GM12892 (cell line): ENCODE measurements at regions not wholly inside any gene's neighbourhood (a gene's known extent, or its start where the extent isn't known, plus 50 kb on each side); places are given as distances from the start of the nearest gene placed in this dataset.

Source experiments
- POLR2A ChIP-seq: IDR thresholded peaks from 2 replicates; pipeline ENCODE4 v1.6.1; 2011; ENCODE audit warnings: low read depth, low read length, control low read depth
- POLR2AphosphoS5 ChIP-seq: IDR thresholded peaks from 2 replicates; pipeline ENCODE4 v1.6.1; 2011; ENCODE audit warnings: low read depth, low read length, control low read depth
- TAF1 ChIP-seq: IDR thresholded peaks from 2 replicates; pipeline ENCODE4 v1.6.1; 2011; ENCODE audit warnings: low read depth, mild to moderate bottlenecking, control low read depth, low read length, borderline replicate concordance

DNA sequence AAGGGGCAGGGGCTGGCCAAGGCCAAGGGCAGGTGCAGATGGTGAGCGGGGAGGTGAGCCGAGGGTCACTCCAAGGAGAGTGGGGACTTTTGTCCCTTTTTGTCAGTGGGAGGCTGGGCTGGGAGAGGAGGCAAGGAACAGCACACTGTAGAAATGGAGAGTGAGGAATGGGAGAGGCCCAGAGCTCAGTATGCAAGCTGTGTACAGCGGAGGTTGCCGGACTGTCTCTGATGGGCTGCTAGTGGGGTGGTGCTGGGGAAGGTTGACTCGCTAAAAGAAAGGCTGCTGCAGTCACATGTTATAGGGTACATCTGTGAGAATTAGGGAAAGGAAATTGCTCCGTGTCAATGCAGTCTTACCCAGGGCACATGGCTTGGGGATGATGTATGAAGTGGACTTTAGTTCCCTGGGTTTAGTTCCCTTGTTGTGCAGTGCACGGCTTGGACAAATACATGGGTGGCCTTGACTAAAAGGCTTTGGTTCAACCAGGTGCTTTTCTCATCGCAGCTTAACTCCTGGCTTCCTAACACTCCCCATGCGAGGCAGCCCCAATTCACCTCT lies 57.1 kb upstream of the STX18 start:
- TF ChIP-seq TAF1 (no peak), POLR2AphosphoS5 (no peak), POLR2A (no peak)
